GM12878 (cell line): ENCODE measurements at regions not wholly inside any gene's neighbourhood (a gene's known extent, or its start where the extent isn't known, plus 50 kb on each side); places are given as distances from the start of the nearest gene placed in this dataset.

ENCODE experiments used
- ATAC-seq: fragments of 200-7000 bp; cut with Tn5 transposase; 3 replicates; pipeline ENCODE4 v1.9.1; 2020; ENCODE audit warnings: mild to moderate bottlenecking, moderate library complexity
- BruUV-seq: library from RNA; stranded (reverse); fragments of 400-500 nt; replicated peaks from 2 replicates; lab custom pipeline; 2021; lab: Mats Ljungman, UMichigan
- CTCF ChIA-PET: fragments of 300-600 bp; sonication (Branson Sonifier 250); formaldehyde crosslinking; extraction: SDS; loops from one replicate; lab custom pipeline; 2021; ENCODE audit warnings: inconsistent platforms; lab: Yijun Ruan, JAX
- POLR2A ChIA-PET: fragments of 350-600 bp; formaldehyde crosslinking; extraction: SDS; loops from one replicate; lab custom pipeline; 2021; ENCODE audit warnings: inconsistent platforms; lab: Charles Lee
- RAD21 ChIA-PET: fragments of 300-600 bp; sonication (Branson Sonifier 250); formaldehyde crosslinking; loops from one replicate; lab custom pipeline; 2023; ENCODE audit warnings: antibody characterized with exemption; ENCODE audit not compliant: unreplicated experiment; lab: Charles Lee
- SMC1A ChIA-PET: fragments of 300-600 bp; sonication (Branson Sonifier 250); formaldehyde crosslinking; loops from one replicate; lab custom pipeline; 2023; ENCODE audit not compliant: unreplicated experiment, uncharacterized antibody; lab: Charles Lee
- DNase-seq: peaks from one replicate; pipeline ENCODE4 v3.0.0-alpha.2; 2011; ENCODE audit warnings: low read depth, low spot score
- FAIRE-seq: peaks from 3 replicates; lab custom pipeline; 2011; peaks lifted over from hg19 to GRCh38; lab: Jason Lieb, UNC
- H2AFZ ChIP-seq: 2 replicates; pipeline ENCODE4 v1.6.0; 2011; ENCODE audit warnings: low read depth, low read length, control low read depth; ENCODE audit not compliant: control insufficient read depth
- H3K27ac ChIP-seq: 2 replicates; pipeline ENCODE4 v1.5.1; 2011; ENCODE audit warnings: control low read depth; ENCODE audit not compliant: control insufficient read depth, insufficient read depth
- H3K27me3 ChIP-seq, 2 experiments: replicated peaks in 1 of 2; 2 replicates each; pipeline versions ENCODE4 v1.6.0 to v1.6.1; 2011; ENCODE audit warnings: low read length in 1 of 2; ENCODE audit not compliant: control insufficient read depth in 2 of 2, insufficient read depth in 2 of 2
- H3K36me3 ChIP-seq, 2 experiments: 2 replicates each; pipeline ENCODE4 v1.5.1; 2011; ENCODE audit warnings: low read length in 1 of 2; ENCODE audit not compliant: control insufficient read depth in 2 of 2, insufficient read depth in 2 of 2
- H3K4me1 ChIP-seq: 2 replicates; pipeline ENCODE4 v1.6.1; 2011; ENCODE audit warnings: mild to moderate bottlenecking, low read length, moderate library complexity, mixed read lengths; ENCODE audit not compliant: control insufficient read depth, insufficient read depth
- H3K4me2 ChIP-seq: 2 replicates; pipeline ENCODE4 v1.6.0; 2011; ENCODE audit warnings: control low read depth; ENCODE audit not compliant: control insufficient read depth, insufficient read depth
- H3K4me3 ChIP-seq: fragments of 200-600 bp; sonication (generic); 2 replicates; pipeline ENCODE4 v1.5.1; 2016
- H3K79me2 ChIP-seq: 2 replicates; pipeline ENCODE4 v1.6.0; 2011; ENCODE audit warnings: low read length; ENCODE audit not compliant: control insufficient read depth, insufficient read depth
- H3K9ac ChIP-seq: 2 replicates; pipeline ENCODE4 v1.8.0; 2011; ENCODE audit warnings: low read length, control low read depth, mixed read lengths; ENCODE audit not compliant: control insufficient read depth, insufficient read depth
- H3K9me3 ChIP-seq: replicated peaks from 3 replicates; pipeline ENCODE4 v1.5.1; 2011; ENCODE audit warnings: mild to moderate bottlenecking, low read length; ENCODE audit not compliant: control insufficient read depth, insufficient read depth
- H4K20me1 ChIP-seq: 2 replicates; pipeline ENCODE4 v1.6.0; 2011; ENCODE audit not compliant: control insufficient read depth, insufficient read depth
- ASH2L ChIP-seq: fragments of 300-600, 200-600 bp; sonication (generic); IDR thresholded peaks from 2 replicates; pipeline ENCODE4 v1.6.1; 2017; ENCODE audit warnings: low read depth, mild to moderate bottlenecking, borderline replicate concordance
- CTCF ChIP-seq, 3 experiments: IDR thresholded peaks in 2 of 3; conservative IDR thresholded peaks in 1 of 3; 2 replicates each; pipeline ENCODE4 v1.5.1; 2011; ENCODE audit warnings: low read depth in 3 of 3, low read length in 3 of 3, mild to moderate bottlenecking in 3 of 3, control low read depth in 2 of 3, moderate library complexity in 2 of 3, inconsistent platforms in 1 of 3, mixed read lengths in 1 of 3; ENCODE audit not compliant: control insufficient read depth in 2 of 3, insufficient read depth in 1 of 3; ENCODE audit errors: extremely low read depth in 1 of 3
- PBX3 ChIP-seq: IDR thresholded peaks from 2 replicates; pipeline ENCODE4 v1.6.1; 2011; ENCODE audit warnings: mild to moderate bottlenecking, low read depth, low read length, moderate library complexity; ENCODE audit not compliant: insufficient replicate concordance
- RAD21 ChIP-seq: IDR thresholded peaks from 2 replicates; pipeline ENCODE4 v1.6.1; 2011; ENCODE audit warnings: mild to moderate bottlenecking, low read depth, low read length, moderate library complexity; ENCODE audit not compliant: insufficient read depth
- RBBP5 ChIP-seq: fragments of 200-600 bp; sonication (generic); conservative IDR thresholded peaks from 2 replicates; pipeline ENCODE4 v1.6.1; 2016
- SMC3 ChIP-seq: IDR thresholded peaks from 2 replicates; pipeline ENCODE4 v1.6.1; 2011; ENCODE audit warnings: low read length, improper control_type of control experiment, borderline replicate concordance
- WGBS: methylation state at CpG from one replicate; pipeline ENCODE4 v1.1.6; 2016; ENCODE audit warnings: low lambda C conversion rate; ENCODE audit not compliant: insufficient replicate concordance, insufficient coverage; ENCODE audit errors: missing lambda C conversion rate; 5-methylcytosine and 5-hydroxymethylcytosine counted together
- in situ Hi-C: fragments of 300-500 bp; cut with MboI; formaldehyde crosslinking; loops from 9 replicates; pipeline ENCODE4 v1.14.3; 2018; ENCODE audit warnings: mixed read lengths
- intact Hi-C: fragments of 100-400 bp; cut with micrococcal nuclease; formaldehyde crosslinking; loops from one replicate; pipeline ENCODE4 v1.14.2; 2022; ENCODE audit not compliant: unreplicated experiment

- Histone ChIP-seq H3K27me3 (no peaks in the 10 kb centered on the region), H3K4me2 (no peak overlapping the region), H3K4me3 (no peak overlapping the region), H3K9ac (no peak overlapping the region), H3K36me3 (no peaks in the 10 kb centered on the region), H3K27ac (no peak overlapping the region), H2AFZ (no peak overlapping the region), H3K79me2 (no peaks in the 10 kb centered on the region), H3K9me3 (no peaks in the 10 kb centered on the region; the same call in 2 of the 3 replicates), H4K20me1 (no peaks in the 10 kb centered on the region), H3K4me1 (no peaks in the 10 kb centered on the region)
- TF ChIP-seq RAD21 (peak; percentile 55), SMC3 (peak; percentile 41; the same call in 1 of the 2 replicates), ASH2L (no peak), CTCF (IDR thresholded peaks at IDR 0.05 in 2 of 3, conservative IDR thresholded peaks at IDR 0.05 in 1 of 3; ENCODE audit: control insufficient read depth in 2 of 3, extremely low read depth in 1 of 3, insufficient read depth in 1 of 3, low read depth in 3 of 3, low read length in 3 of 3) (peak; percentile 36 to 50 (median 49)), RBBP5 (no peak), PBX3 (no peak)
- in situ Hi-C loops (no loop called here), intact Hi-C loops (loop anchor here (2.0 kb wide), 1 partner anchor 115 kb away; no protein-coding TSS in a partner anchor)
- ChIA-PET CTCF (interaction anchor here (0.8 to 1.0 kb wide), 2 partner anchors 17 to 184 kb away, joined by 3 read pairs; no protein-coding TSS in a partner anchor), RAD21 (no interaction called here), SMC1A (interaction anchor here (1.2 to 1.4 kb wide), 2 partner anchors 10 to 111 kb away, joined by 4 read pairs; no protein-coding TSS in a partner anchor), POLR2A (no interaction called here)
- BruUV-seq, result no TSS peak
- ATAC-seq (peak; percentile 67), FAIRE-seq (no peak), DNase-seq (no peak)
- WGBS, result 50% methylated on average over 1 of the region's 1 CpG
Measured at GRCh38 chr14:42110167-42110566, 503.5 kb downstream of the LRFN5 start.
